ENCODE measurements at regions not wholly inside any gene's neighbourhood (a gene's known extent, or its start where the extent isn't known, plus 50 kb on each side); places are given as distances from the start of the nearest gene placed in this dataset.
"Not testable (repeated sequence)": the region's sequence is repeated elsewhere in the genome, so short reads cannot be mapped to it uniquely, and the experiment has no call there.

DNA sequence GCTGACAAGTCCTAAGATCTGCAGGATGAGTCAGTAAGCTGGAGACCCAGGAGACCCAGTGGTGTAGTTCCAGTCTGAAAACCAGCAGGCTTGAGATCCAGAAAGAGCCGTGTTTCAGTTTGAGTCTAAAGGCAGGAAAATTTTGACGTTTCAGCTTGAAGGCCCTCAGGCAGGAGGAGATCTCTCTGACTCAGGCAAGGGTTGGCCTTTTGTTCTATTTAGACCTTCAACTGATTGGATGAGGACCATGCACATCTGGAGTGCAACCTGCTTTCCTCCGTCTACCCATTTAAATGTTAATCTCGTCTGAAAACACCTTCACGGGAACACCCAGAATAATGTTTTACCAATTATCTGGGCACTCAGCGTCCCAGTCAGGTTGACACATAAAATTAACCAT lies 69.5 kb downstream of the NPIPA7 start:
- not testable (repeated sequence) for TF ChIP-seq CTCF, POLR2A (IDR thresholded peaks at IDR 0.05)

All from uterus (tissue), 2 donors.